ENCODE measurements at regions not wholly inside any gene's neighbourhood (a gene's known extent, or its start where the extent isn't known, plus 50 kb on each side); places are given as distances from the start of the nearest gene placed in this dataset.
A peak's percentile ranks its signal among the peaks of the same experiment; 100 is the strongest.
"Not testable (repeated sequence)": the region's sequence is repeated elsewhere in the genome, so short reads cannot be mapped to it uniquely, and the experiment has no call there.

DNA sequence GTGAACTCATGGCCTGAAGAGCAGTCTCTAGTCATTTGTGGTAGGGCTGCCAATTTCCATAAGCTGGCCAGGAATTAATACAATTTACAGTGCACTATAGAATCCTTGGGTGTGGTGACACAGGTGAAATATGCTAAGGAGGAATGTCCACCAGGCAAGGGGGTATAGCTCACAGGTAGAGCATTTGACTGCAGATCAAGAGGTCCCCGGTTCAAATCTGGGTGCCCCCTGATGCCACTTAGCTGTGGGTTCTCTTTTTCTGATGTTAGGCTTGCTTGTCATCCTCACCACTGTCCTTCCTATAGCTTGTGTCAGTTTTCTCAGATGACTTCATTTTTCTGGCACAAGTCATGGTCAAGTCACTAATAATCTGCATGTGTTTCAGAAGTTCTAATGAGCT lies 108.7 kb downstream of the ZNF467 start:
- H3K36me3 ChIP-seq: no peaks in the 10 kb centered on the region
- H3K4me1 ChIP-seq (replicated peaks): no peaks in the 10 kb centered on the region
- H3K9me3 ChIP-seq: no peaks in the 10 kb centered on the region
- 70% methylated on average over 1 of the region's 1 CpG for WGBS
- no peak overlapping the region for H3K4me3 ChIP-seq
- TF ChIP-seq POLR2A (IDR thresholded peaks at IDR 0.05) (no peak), POLR2AphosphoS5 (IDR thresholded peaks at IDR 0.05) (no peak)
- TF ChIP-seq, protein P1, sequence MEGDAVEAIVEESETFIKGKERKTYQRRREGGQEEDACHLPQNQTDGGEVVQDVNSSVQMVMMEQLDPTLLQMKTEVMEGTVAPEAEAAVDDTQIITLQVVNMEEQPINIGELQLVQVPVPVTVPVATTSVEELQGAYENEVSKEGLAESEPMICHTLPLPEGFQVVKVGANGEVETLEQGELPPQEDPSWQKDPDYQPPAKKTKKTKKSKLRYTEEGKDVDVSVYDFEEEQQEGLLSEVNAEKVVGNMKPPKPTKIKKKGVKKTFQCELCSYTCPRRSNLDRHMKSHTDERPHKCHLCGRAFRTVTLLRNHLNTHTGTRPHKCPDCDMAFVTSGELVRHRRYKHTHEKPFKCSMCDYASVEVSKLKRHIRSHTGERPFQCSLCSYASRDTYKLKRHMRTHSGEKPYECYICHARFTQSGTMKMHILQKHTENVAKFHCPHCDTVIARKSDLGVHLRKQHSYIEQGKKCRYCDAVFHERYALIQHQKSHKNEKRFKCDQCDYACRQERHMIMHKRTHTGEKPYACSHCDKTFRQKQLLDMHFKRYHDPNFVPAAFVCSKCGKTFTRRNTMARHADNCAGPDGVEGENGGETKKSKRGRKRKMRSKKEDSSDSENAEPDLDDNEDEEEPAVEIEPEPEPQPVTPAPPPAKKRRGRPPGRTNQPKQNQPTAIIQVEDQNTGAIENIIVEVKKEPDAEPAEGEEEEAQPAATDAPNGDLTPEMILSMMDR (IDR thresholded peaks at IDR 0.05): no peak
- intact Hi-C loops (cut with DNase I): no loop called here
- DNase-seq (ENCODE audit: low spot score): no peak
- no peaks in the 10 kb centered on the region for H3K27me3 ChIP-seq (replicated peaks; ENCODE audit: insufficient read depth)
- no peak overlapping the region for H3K27ac ChIP-seq

DNA sequence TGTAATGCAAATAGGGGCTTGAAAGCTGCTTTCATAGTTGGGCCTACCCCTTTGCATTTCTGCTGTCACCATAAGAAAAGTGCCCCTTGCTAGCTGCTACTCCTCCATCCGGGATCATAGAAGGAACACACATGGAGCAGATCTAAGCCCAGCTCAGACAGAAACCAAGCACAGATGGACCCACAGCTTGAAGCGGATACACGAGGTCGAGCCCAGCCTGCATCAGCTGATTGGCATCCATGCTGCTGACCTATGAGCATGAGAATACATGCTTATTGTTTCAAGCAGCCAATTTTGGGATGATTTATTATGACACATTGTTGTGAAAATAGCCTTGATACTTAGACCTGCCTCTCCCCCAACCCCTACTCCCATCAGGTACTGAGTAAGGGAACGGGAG lies 109.2 kb downstream of the ZNF467 start:
- 92% methylated on average over 5 of the region's 5 CpGs for WGBS
- H3K27ac ChIP-seq: no peak overlapping the region
- no peaks in the 10 kb centered on the region for H3K36me3 ChIP-seq
- no peak overlapping the region for H3K4me3 ChIP-seq
- no peak for DNase-seq (ENCODE audit: low spot score)
- H3K4me1 ChIP-seq (replicated peaks): no peaks in the 10 kb centered on the region
- H3K9me3 ChIP-seq: no peaks in the 10 kb centered on the region
- H3K27me3 ChIP-seq (replicated peaks; ENCODE audit: insufficient read depth): no peaks in the 10 kb centered on the region
- intact Hi-C loops (cut with DNase I): no loop called here
- TF ChIP-seq, protein P1 (IDR thresholded peaks at IDR 0.05): no peak
- TF ChIP-seq POLR2A (IDR thresholded peaks at IDR 0.05): no peak
- TF ChIP-seq POLR2AphosphoS5 (IDR thresholded peaks at IDR 0.05): no peak

GRCh38 chr7:149662591-149663095 lies 110.7 kb downstream of the ZNF467 start:
- 53% methylated on average over 5 of the region's 5 CpGs for WGBS
- H3K27me3 ChIP-seq (replicated peaks; ENCODE audit: insufficient read depth): no peaks in the 10 kb centered on the region
- H3K36me3 ChIP-seq: no peaks in the 10 kb centered on the region
- intact Hi-C loops (cut with DNase I): no loop called here
- H3K4me1 ChIP-seq (replicated peaks): no peaks in the 10 kb centered on the region
- peak; percentile 24 for DNase-seq (ENCODE audit: low spot score)
- H3K9me3 ChIP-seq: no peaks in the 10 kb centered on the region
- no peak overlapping the region for H3K27ac ChIP-seq
- no peak overlapping the region for H3K4me3 ChIP-seq
- TF ChIP-seq POLR2A (IDR thresholded peaks at IDR 0.05): no peak
- TF ChIP-seq, protein P1 (IDR thresholded peaks at IDR 0.05): peak in 3 of 4 experiments; percentile 18 to 25 (median 18)
- TF ChIP-seq POLR2AphosphoS5 (IDR thresholded peaks at IDR 0.05): no peak

- Histone ChIP-seq H3K27me3 (replicated peaks; ENCODE audit: insufficient read depth) (no peaks in the 10 kb centered on the region), H3K36me3 (no peaks in the 10 kb centered on the region), H3K9me3 (no peaks in the 10 kb centered on the region), H3K4me3 (no peak overlapping the region), H3K27ac (no peak overlapping the region), H3K4me1 (replicated peaks) (no peaks in the 10 kb centered on the region)
- DNase-seq (ENCODE audit: low spot score): no peak
- WGBS: 65% methylated on average over 1 of the region's 1 CpG
- intact Hi-C loops (cut with DNase I): no loop called here
- TF ChIP-seq POLR2AphosphoS5 (IDR thresholded peaks at IDR 0.05) (no peak), POLR2A (IDR thresholded peaks at IDR 0.05) (no peak)
- TF ChIP-seq, protein P1 (IDR thresholded peaks at IDR 0.05): no peak
These were observed 117.6 kb downstream of the ZNF467 start for GRCh38 chr7:149655784-149656183.

- Histone ChIP-seq H3K9me3 (no peaks in the 10 kb centered on the region), H3K27me3 (replicated peaks; ENCODE audit: insufficient read depth) (no peaks in the 10 kb centered on the region), H3K27ac (no peak overlapping the region), H3K4me1 (replicated peaks) (no peaks in the 10 kb centered on the region), H3K36me3 (no peaks in the 10 kb centered on the region), H3K4me3 (no peak overlapping the region)
- 73% methylated on average over 1 of the region's 1 CpG for WGBS
- no peak for DNase-seq (ENCODE audit: low spot score)
- intact Hi-C loops (cut with DNase I): no loop called here
- TF ChIP-seq, protein P1 (IDR thresholded peaks at IDR 0.05): no peak
These were observed 118.8 kb downstream of the ZNF467 start for GRCh38 chr7:149654588-149654987.

- 24% methylated on average over 3 of the region's 3 CpGs for WGBS
- H3K27me3 ChIP-seq (replicated peaks; ENCODE audit: insufficient read depth); H3K27ac ChIP-seq; H3K36me3 ChIP-seq; H3K4me3 ChIP-seq; intact Hi-C loops (cut with DNase I); H3K9me3 ChIP-seq; H3K4me1 ChIP-seq (replicated peaks); DNase-seq (ENCODE audit: low spot score): not testable (repeated sequence)
These were observed 123.2 kb downstream of the ZNF467 start for GRCh38 chr7:149650190-149650589.

Measured in prostate gland (tissue), 2 donors.